ENCODE measurements at regions not wholly inside any gene's neighbourhood (a gene's known extent, or its start where the extent isn't known, plus 50 kb on each side); places are given as distances from the start of the nearest gene placed in this dataset.

DNA sequence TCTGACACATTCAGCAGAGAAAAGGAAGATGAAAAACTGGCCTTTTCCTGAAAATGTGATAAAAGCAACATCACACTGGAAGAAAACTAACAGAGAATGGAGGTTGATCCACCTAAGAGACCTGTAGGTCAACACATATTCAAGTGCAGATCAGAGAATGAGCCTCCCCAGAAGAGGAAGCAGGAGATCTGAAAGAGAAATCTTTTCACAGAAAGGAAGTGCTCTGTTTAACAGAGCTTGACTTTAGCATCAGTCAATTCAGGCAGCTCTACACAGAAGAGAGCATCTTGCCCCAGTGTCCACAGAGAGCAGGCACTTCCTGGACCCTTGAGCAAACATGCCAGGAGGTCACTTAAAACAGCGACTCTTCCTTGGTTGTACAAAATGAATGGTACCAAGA, 655.4 kb upstream of the GBE1 start:
- TF ChIP-seq, protein P1, sequence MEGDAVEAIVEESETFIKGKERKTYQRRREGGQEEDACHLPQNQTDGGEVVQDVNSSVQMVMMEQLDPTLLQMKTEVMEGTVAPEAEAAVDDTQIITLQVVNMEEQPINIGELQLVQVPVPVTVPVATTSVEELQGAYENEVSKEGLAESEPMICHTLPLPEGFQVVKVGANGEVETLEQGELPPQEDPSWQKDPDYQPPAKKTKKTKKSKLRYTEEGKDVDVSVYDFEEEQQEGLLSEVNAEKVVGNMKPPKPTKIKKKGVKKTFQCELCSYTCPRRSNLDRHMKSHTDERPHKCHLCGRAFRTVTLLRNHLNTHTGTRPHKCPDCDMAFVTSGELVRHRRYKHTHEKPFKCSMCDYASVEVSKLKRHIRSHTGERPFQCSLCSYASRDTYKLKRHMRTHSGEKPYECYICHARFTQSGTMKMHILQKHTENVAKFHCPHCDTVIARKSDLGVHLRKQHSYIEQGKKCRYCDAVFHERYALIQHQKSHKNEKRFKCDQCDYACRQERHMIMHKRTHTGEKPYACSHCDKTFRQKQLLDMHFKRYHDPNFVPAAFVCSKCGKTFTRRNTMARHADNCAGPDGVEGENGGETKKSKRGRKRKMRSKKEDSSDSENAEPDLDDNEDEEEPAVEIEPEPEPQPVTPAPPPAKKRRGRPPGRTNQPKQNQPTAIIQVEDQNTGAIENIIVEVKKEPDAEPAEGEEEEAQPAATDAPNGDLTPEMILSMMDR (IDR thresholded peaks at IDR 0.05; ENCODE audit: insufficient read depth, low read length), result no peak
- no peak for TF ChIP-seq GABPA (IDR thresholded peaks at IDR 0.05; ENCODE audit: low read depth)

All from HL-60 (cell line).